ENCODE measurements at regions not wholly inside any gene's neighbourhood (a gene's known extent, or its start where the extent isn't known, plus 50 kb on each side); places are given as distances from the start of the nearest gene placed in this dataset.

GRCh38 chr17:71985111-71986039, 135.4 kb upstream of the SOX9 start:
- Histone ChIP-seq H3K9me1 (replicated peaks; ENCODE audit: control insufficient read depth, extremely low read depth, insufficient read depth, low read length) (no peaks in the 10 kb centered on the region), H3K9ac (replicated peaks; ENCODE audit: extremely low read depth, insufficient read depth, low read length) (no peak overlapping the region), H4K20me1 (replicated peaks; ENCODE audit: control insufficient read depth, extremely low read depth, insufficient read depth, low read length) (no peaks in the 10 kb centered on the region), H3K27ac (ENCODE audit: insufficient read depth, low read depth, low read length) (no peak overlapping the region), H3K4me1 (ENCODE audit: control insufficient read depth, extremely low read depth, insufficient read depth, low read length) (no peaks in the 10 kb centered on the region), H2AFZ (ENCODE audit: low read depth, low read length) (no peak overlapping the region), H3K27me3 (ENCODE audit: control insufficient read depth in 2 of 2, insufficient read depth in 2 of 2, low read length in 2 of 2) (no peaks in the 10 kb centered on the region), H3K4me3 (replicated peaks in 1 of 3; ENCODE audit: insufficient read depth in 1 of 3, low read depth in 1 of 3, low read length in 3 of 3) (no peak overlapping the region), H3K4me2 (ENCODE audit: insufficient read depth, low read length) (no peak overlapping the region), H3K36me3 (ENCODE audit: control insufficient read depth in 2 of 2, extremely low read depth in 1 of 2, insufficient read depth in 2 of 2, low read length in 2 of 2) (no peaks in the 10 kb centered on the region), H3K9me3 (replicated peaks; ENCODE audit: control insufficient read depth, insufficient read depth, low read length) (no peaks in the 10 kb centered on the region), H3K79me2 (ENCODE audit: control insufficient read depth, insufficient read depth, low read length) (no peaks in the 10 kb centered on the region)
- no TSS peak for BruUV-seq (replicated peaks)
- ChIA-PET CTCF (no interaction called here), POLR2A (no interaction called here)
- intact Hi-C loops (cut with micrococcal nuclease): no loop called here
- FAIRE-seq: no peak
- no peak for TF ChIP-seq POLR2AphosphoS5 (IDR thresholded peaks at IDR 0.05; ENCODE audit: insufficient read depth, low read depth, low read length)
- TF ChIP-seq JUN (IDR thresholded peaks at IDR 0.05; ENCODE audit: borderline replicate concordance, insufficient read depth, insufficient read length, low read depth): no peak
- no peak for TF ChIP-seq MYC (IDR thresholded peaks at IDR 0.05; ENCODE audit: low read depth, low read length)
- TF ChIP-seq POLR2A (IDR thresholded peaks at IDR 0.05; ENCODE audit: low read depth, low read length): no peak
- no peak for TF ChIP-seq MAX (IDR thresholded peaks at IDR 0.05; ENCODE audit: insufficient read depth, insufficient read length)
- no peak for TF ChIP-seq CTCF (IDR thresholded peaks at IDR 0.05; ENCODE audit: extremely low read depth in 1 of 2, insufficient read depth in 1 of 2, low read depth in 1 of 2, low read length in 2 of 2)
- TF ChIP-seq GATA2 (IDR thresholded peaks at IDR 0.05; ENCODE audit: insufficient read depth, insufficient read length, low read depth, low read length): no peak
- TF ChIP-seq EZH2 (IDR thresholded peaks at IDR 0.05; ENCODE audit: borderline replicate concordance, low read depth, low read length, severe bottlenecking): no peak
- no peak for TF ChIP-seq FOS (IDR thresholded peaks at IDR 0.05; ENCODE audit: borderline replicate concordance, insufficient read depth, low read length)
- no peak for DNase-seq (ENCODE audit: low read depth, low spot score)
- dilution Hi-C loops (cut with MboI; ENCODE audit: extremely low pct_ligation_motif_present, low sequenced_read_pairs): no loop called here

All from endothelial cell of umbilical vein (primary cell).